Lower leg skin (tissue), 3 donors: ENCODE measurements at regions not wholly inside any gene's neighbourhood (a gene's known extent, or its start where the extent isn't known, plus 50 kb on each side); places are given as distances from the start of the nearest gene placed in this dataset.

Source experiments
- POLR2A ChIP-seq, 2 donors: fragments of 450-650 bp; IDR thresholded peaks; one replicate each; pipeline ENCODE4 v1.6.1; 2016 to 2017; ENCODE audit warnings: antibody characterized with exemption in 2 of 2, mild to moderate bottlenecking in 1 of 2, moderate library complexity in 1 of 2
- TF ChIP-seq, protein P1 (sequence below), 3 donors: fragments of 450-650 bp; IDR thresholded peaks; one replicate each; pipeline ENCODE4 v1.5.1; 2016; ENCODE audit warnings: antibody characterized with exemption in 3 of 3, mild to moderate bottlenecking in 3 of 3, moderate library complexity in 2 of 3

DNA sequence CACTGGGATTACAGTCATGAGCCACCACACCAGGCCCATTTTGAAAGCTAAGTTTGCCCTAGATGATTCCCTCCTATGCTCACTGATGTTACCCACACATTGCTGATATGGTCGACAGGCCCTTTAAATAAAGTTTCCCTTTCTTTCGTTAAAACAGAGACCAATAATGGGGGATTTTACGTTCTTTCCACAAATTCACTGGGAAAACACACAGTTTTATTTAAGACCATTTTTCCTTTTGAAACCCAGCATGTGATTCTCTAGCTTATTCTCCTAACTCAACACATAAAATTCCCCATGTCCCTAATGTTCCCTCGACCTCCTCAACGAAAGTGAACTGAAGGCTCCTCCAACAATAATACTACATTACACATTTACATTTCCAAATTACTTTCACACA, 223.2 kb downstream of the ANAPC1 start:
- TF ChIP-seq, protein P1, sequence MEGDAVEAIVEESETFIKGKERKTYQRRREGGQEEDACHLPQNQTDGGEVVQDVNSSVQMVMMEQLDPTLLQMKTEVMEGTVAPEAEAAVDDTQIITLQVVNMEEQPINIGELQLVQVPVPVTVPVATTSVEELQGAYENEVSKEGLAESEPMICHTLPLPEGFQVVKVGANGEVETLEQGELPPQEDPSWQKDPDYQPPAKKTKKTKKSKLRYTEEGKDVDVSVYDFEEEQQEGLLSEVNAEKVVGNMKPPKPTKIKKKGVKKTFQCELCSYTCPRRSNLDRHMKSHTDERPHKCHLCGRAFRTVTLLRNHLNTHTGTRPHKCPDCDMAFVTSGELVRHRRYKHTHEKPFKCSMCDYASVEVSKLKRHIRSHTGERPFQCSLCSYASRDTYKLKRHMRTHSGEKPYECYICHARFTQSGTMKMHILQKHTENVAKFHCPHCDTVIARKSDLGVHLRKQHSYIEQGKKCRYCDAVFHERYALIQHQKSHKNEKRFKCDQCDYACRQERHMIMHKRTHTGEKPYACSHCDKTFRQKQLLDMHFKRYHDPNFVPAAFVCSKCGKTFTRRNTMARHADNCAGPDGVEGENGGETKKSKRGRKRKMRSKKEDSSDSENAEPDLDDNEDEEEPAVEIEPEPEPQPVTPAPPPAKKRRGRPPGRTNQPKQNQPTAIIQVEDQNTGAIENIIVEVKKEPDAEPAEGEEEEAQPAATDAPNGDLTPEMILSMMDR (IDR thresholded peaks at IDR 0.05) = no peak
- no peak for TF ChIP-seq POLR2A (IDR thresholded peaks at IDR 0.05)
